Activated T-cell treated with anti-CD3 and anti-CD28 coated beads, Interleukin-2, amount 50 U/mL, for 24 hours (primary cell): ENCODE measurements at regions not wholly inside any gene's neighbourhood (a gene's known extent, or its start where the extent isn't known, plus 50 kb on each side); places are given as distances from the start of the nearest gene placed in this dataset.

Experiments
- DNase-seq: peaks from one replicate; pipeline ENCODE4 v3.0.0-alpha.2; 2020
- H3K27ac Mint-ChIP-seq: 2 replicates; pipeline ENCODE4 v1.8.0; 2020; ENCODE audit warnings: mild to moderate bottlenecking, mixed read lengths
- H3K27me3 Mint-ChIP-seq: 2 replicates; pipeline ENCODE4 v1.8.0; 2020; ENCODE audit warnings: mixed read lengths
- H3K36me3 Mint-ChIP-seq: 2 replicates; pipeline ENCODE4 v1.8.0; 2020; ENCODE audit warnings: low read depth, mixed read lengths
- H3K4me1 Mint-ChIP-seq: 2 replicates; pipeline ENCODE4 v1.8.0; 2020; ENCODE audit warnings: low read depth, mixed read lengths
- H3K4me3 Mint-ChIP-seq: 2 replicates; pipeline ENCODE4 v1.8.0; 2020; ENCODE audit warnings: mild to moderate bottlenecking, moderate library complexity, mixed read lengths
- H3K9me3 Mint-ChIP-seq: 2 replicates; pipeline ENCODE4 v1.8.0; 2020; ENCODE audit warnings: mixed read lengths

GRCh38 chr1:82644186-82644915, 843.6 kb downstream of the ADGRL2 start:
- Mint-ChIP-seq H3K27me3 (no peaks in the 10 kb centered on the region), H3K4me3 (no peak overlapping the region)

GRCh38 chr1:82640352-82640751, 839.6 kb downstream of the ADGRL2 start:
- Mint-ChIP-seq H3K27ac (no peak overlapping the region), H3K4me3 (no peak overlapping the region), H3K27me3 (no peaks in the 10 kb centered on the region)

More at GRCh38 chr1:82644186-82644915, 843.6 kb downstream of the ADGRL2 start:
- no peak for DNase-seq
- Mint-ChIP-seq H3K27ac (no peak overlapping the region), H3K36me3 (no peaks in the 10 kb centered on the region), H3K9me3 (peaks cover 5% of the 10 kb centered on the region), H3K4me1 (no peaks in the 10 kb centered on the region)

GRCh38 chr1:82634266-82634665, 833.5 kb downstream of the ADGRL2 start:
- Mint-ChIP-seq H3K4me1 (no peaks in the 10 kb centered on the region), H3K36me3 (no peaks in the 10 kb centered on the region), H3K4me3 (no peak overlapping the region), H3K27ac (no peak overlapping the region), H3K9me3 (no peaks in the 10 kb centered on the region), H3K27me3 (no peaks in the 10 kb centered on the region)
- no peak for DNase-seq

More at GRCh38 chr1:82640352-82640751, 839.6 kb downstream of the ADGRL2 start:
- H3K9me3 Mint-ChIP-seq, result peaks cover 4% of the 10 kb centered on the region
- no peaks in the 10 kb centered on the region for H3K36me3 Mint-ChIP-seq
- H3K4me1 Mint-ChIP-seq, result no peaks in the 10 kb centered on the region
- DNase-seq, result no peak

GRCh38 chr1:82632155-82632554, 831.4 kb downstream of the ADGRL2 start:
- Mint-ChIP-seq H3K9me3 (no peaks in the 10 kb centered on the region), H3K27me3 (no peaks in the 10 kb centered on the region), H3K4me1 (no peaks in the 10 kb centered on the region), H3K27ac (no peak overlapping the region), H3K36me3 (no peaks in the 10 kb centered on the region), H3K4me3 (no peak overlapping the region)
- no peak for DNase-seq

- Mint-ChIP-seq H3K9me3 (peaks cover 12% of the 10 kb centered on the region), H3K36me3 (no peaks in the 10 kb centered on the region), H3K27ac (no peak overlapping the region), H3K4me1 (no peaks in the 10 kb centered on the region), H3K4me3 (no peak overlapping the region), H3K27me3 (no peaks in the 10 kb centered on the region)
- no peak for DNase-seq
Observed at GRCh38 chr1:82628887-82629286, 828.2 kb downstream of the ADGRL2 start.

GRCh38 chr1:82625537-82625936, 824.8 kb downstream of the ADGRL2 start:
- DNase-seq, result no peak

GRCh38 chr1:82621076-82621475, 820.3 kb downstream of the ADGRL2 start:
- Mint-ChIP-seq H3K36me3 (no peaks in the 10 kb centered on the region), H3K27me3 (no peaks in the 10 kb centered on the region), H3K27ac (no peak overlapping the region), H3K9me3 (peaks cover 13% of the 10 kb centered on the region), H3K4me3 (no peak overlapping the region), H3K4me1 (no peaks in the 10 kb centered on the region)
- DNase-seq, result no peak

More at GRCh38 chr1:82625537-82625936, 824.8 kb downstream of the ADGRL2 start:
- H3K4me1 Mint-ChIP-seq, result no peaks in the 10 kb centered on the region
- no peaks in the 10 kb centered on the region for H3K27me3 Mint-ChIP-seq
- peaks cover 20% of the 10 kb centered on the region for H3K9me3 Mint-ChIP-seq
- H3K4me3 Mint-ChIP-seq, result no peak overlapping the region
- no peaks in the 10 kb centered on the region for H3K36me3 Mint-ChIP-seq
- H3K27ac Mint-ChIP-seq, result no peak overlapping the region

- no peak overlapping the region for H3K4me3 Mint-ChIP-seq
- H3K27me3 Mint-ChIP-seq, result no peaks in the 10 kb centered on the region
- no peaks in the 10 kb centered on the region for H3K36me3 Mint-ChIP-seq
- no peaks in the 10 kb centered on the region for H3K9me3 Mint-ChIP-seq
- H3K27ac Mint-ChIP-seq, result no peak overlapping the region
- DNase-seq, result no peak
- no peaks in the 10 kb centered on the region for H3K4me1 Mint-ChIP-seq
Observed at GRCh38 chr1:82614090-82614489, 813.4 kb downstream of the ADGRL2 start.

- Mint-ChIP-seq H3K4me3 (no peak overlapping the region), H3K4me1 (no peaks in the 10 kb centered on the region), H3K9me3 (peaks cover 2% of the 10 kb centered on the region), H3K36me3 (no peaks in the 10 kb centered on the region), H3K27me3 (no peaks in the 10 kb centered on the region), H3K27ac (no peak overlapping the region)
- DNase-seq, result no peak
Observed at GRCh38 chr1:82612986-82613385, 812.3 kb downstream of the ADGRL2 start.

GRCh38 chr1:82606546-82606945, 805.8 kb downstream of the ADGRL2 start:
- no peaks in the 10 kb centered on the region for H3K4me1 Mint-ChIP-seq
- H3K27me3 Mint-ChIP-seq, result no peaks in the 10 kb centered on the region
- H3K27ac Mint-ChIP-seq, result no peak overlapping the region
- H3K36me3 Mint-ChIP-seq, result no peaks in the 10 kb centered on the region
- no peak for DNase-seq
- H3K4me3 Mint-ChIP-seq, result no peak overlapping the region
- peaks cover 5% of the 10 kb centered on the region for H3K9me3 Mint-ChIP-seq

GRCh38 chr1:82604524-82604923, 803.8 kb downstream of the ADGRL2 start:
- Mint-ChIP-seq H3K9me3 (peaks cover 5% of the 10 kb centered on the region), H3K4me3 (no peak overlapping the region), H3K27ac (no peak overlapping the region), H3K27me3 (no peaks in the 10 kb centered on the region), H3K4me1 (no peaks in the 10 kb centered on the region), H3K36me3 (no peaks in the 10 kb centered on the region)
- no peak for DNase-seq

GRCh38 chr1:82600314-82600713, 799.6 kb downstream of the ADGRL2 start:
- peaks cover 3% of the 10 kb centered on the region for H3K4me1 Mint-ChIP-seq
- DNase-seq, result no peak
- H3K4me3 Mint-ChIP-seq, result no peak overlapping the region
- H3K9me3 Mint-ChIP-seq, result peaks cover 3% of the 10 kb centered on the region
- H3K27me3 Mint-ChIP-seq, result no peaks in the 10 kb centered on the region
- no peak overlapping the region for H3K27ac Mint-ChIP-seq
- H3K36me3 Mint-ChIP-seq, result no peaks in the 10 kb centered on the region

GRCh38 chr1:82598812-82599211, 798.1 kb downstream of the ADGRL2 start:
- Mint-ChIP-seq H3K36me3 (no peaks in the 10 kb centered on the region), H3K4me1 (peaks cover 3% of the 10 kb centered on the region), H3K27ac (no peak overlapping the region), H3K9me3 (peaks cover 3% of the 10 kb centered on the region), H3K27me3 (no peaks in the 10 kb centered on the region), H3K4me3 (no peak overlapping the region)
- DNase-seq, result no peak

GRCh38 chr1:82598337-82598736, 797.6 kb downstream of the ADGRL2 start:
- Mint-ChIP-seq H3K9me3 (peaks cover 3% of the 10 kb centered on the region), H3K36me3 (no peaks in the 10 kb centered on the region), H3K27ac (no peak overlapping the region)

GRCh38 chr1:82597649-82598048, 796.9 kb downstream of the ADGRL2 start:
- H3K27me3 Mint-ChIP-seq, result no peaks in the 10 kb centered on the region
- H3K4me1 Mint-ChIP-seq, result peaks cover 3% of the 10 kb centered on the region
- no peak overlapping the region for H3K27ac Mint-ChIP-seq
- H3K9me3 Mint-ChIP-seq, result peaks cover 3% of the 10 kb centered on the region
- H3K4me3 Mint-ChIP-seq, result no peak overlapping the region
- no peak for DNase-seq
- no peaks in the 10 kb centered on the region for H3K36me3 Mint-ChIP-seq

More at GRCh38 chr1:82598337-82598736, 797.6 kb downstream of the ADGRL2 start:
- Mint-ChIP-seq H3K4me1 (peaks cover 3% of the 10 kb centered on the region), H3K27me3 (no peaks in the 10 kb centered on the region), H3K4me3 (no peak overlapping the region)
- no peak for DNase-seq
